Ishikawa (cell line): ENCODE measurements at regions not wholly inside any gene's neighbourhood (a gene's known extent, or its start where the extent isn't known, plus 50 kb on each side); places are given as distances from the start of the nearest gene placed in this dataset.

Source experiments
- CEBPB ChIP-seq: IDR thresholded peaks from 2 replicates; pipeline ENCODE4 v1.6.1; 2012
- CREB1 ChIP-seq: IDR thresholded peaks from 2 replicates; pipeline ENCODE4 v1.6.1; 2012; ENCODE audit warnings: low read depth
- EGR1 ChIP-seq: IDR thresholded peaks from 2 replicates; pipeline ENCODE4 v1.6.1; 2012
- EP300 ChIP-seq: IDR thresholded peaks from 2 replicates; pipeline ENCODE4 v1.6.1; 2012; ENCODE audit warnings: borderline replicate concordance
- FOXM1 ChIP-seq: IDR thresholded peaks from 2 replicates; pipeline ENCODE4 v1.6.1; 2012; ENCODE audit warnings: low read depth, borderline replicate concordance
- NFIC ChIP-seq: IDR thresholded peaks from 2 replicates; pipeline ENCODE4 v1.6.1; 2012
- RAD21 ChIP-seq: IDR thresholded peaks from 2 replicates; pipeline ENCODE4 v1.6.1; 2012; ENCODE audit warnings: low read depth
- TAF1 ChIP-seq: IDR thresholded peaks from 2 replicates; pipeline ENCODE4 v1.6.1; 2012; ENCODE audit warnings: low read depth, mild to moderate bottlenecking
- TCF12 ChIP-seq: IDR thresholded peaks from 2 replicates; pipeline ENCODE4 v1.6.1; 2012; ENCODE audit warnings: low read depth
- TEAD4 ChIP-seq: IDR thresholded peaks from 2 replicates; pipeline ENCODE4 v1.6.1; 2012
- YY1 ChIP-seq: IDR thresholded peaks from 2 replicates; pipeline ENCODE4 v1.6.1; 2012; ENCODE audit warnings: low read depth
- ZBTB7A ChIP-seq: IDR thresholded peaks from 2 replicates; pipeline ENCODE4 v1.6.1; 2012; ENCODE audit warnings: low read depth
- TF ChIP-seq, protein P1 (sequence below): IDR thresholded peaks from 2 replicates; pipeline ENCODE4 v1.6.1; 2012
- TF ChIP-seq, protein P2 (sequence below): IDR thresholded peaks from 2 replicates; pipeline ENCODE4 v1.6.1; 2012
- TF ChIP-seq, protein P3 (sequence below): IDR thresholded peaks from 2 replicates; pipeline ENCODE4 v1.6.1; 2012; ENCODE audit warnings: low read depth, mild to moderate bottlenecking

DNA sequence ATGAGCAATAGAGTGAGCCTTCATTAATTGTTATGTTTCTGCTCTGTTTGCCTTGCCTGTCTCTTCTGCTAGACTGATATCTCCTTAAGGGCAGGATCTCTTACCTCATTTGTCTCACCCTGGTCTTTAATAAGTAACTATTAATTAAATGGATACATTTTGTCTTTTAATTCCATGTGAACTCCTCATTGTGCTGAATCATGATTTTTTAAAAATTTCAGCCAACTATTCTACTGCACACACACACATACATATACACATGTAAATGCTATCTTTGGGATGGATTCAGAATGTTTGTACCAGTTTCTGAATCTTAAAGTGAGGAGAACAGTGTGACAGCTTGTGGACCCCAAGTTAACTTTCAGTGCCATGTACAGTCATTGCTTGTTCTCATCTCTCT, 731.1 kb upstream of the MAP3K7 start:
- no peak for TF ChIP-seq CREB1
- no peak for TF ChIP-seq TEAD4
- no peak for TF ChIP-seq YY1
- no peak for TF ChIP-seq RAD21
- no peak for TF ChIP-seq EGR1
- TF ChIP-seq, protein P1, sequence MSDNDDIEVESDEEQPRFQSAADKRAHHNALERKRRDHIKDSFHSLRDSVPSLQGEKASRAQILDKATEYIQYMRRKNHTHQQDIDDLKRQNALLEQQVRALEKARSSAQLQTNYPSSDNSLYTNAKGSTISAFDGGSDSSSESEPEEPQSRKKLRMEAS = no peak
- TF ChIP-seq, protein P2, sequence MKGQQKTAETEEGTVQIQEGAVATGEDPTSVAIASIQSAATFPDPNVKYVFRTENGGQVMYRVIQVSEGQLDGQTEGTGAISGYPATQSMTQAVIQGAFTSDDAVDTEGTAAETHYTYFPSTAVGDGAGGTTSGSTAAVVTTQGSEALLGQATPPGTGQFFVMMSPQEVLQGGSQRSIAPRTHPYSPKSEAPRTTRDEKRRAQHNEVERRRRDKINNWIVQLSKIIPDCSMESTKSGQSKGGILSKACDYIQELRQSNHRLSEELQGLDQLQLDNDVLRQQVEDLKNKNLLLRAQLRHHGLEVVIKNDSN = no peak
- TF ChIP-seq, protein P3, sequence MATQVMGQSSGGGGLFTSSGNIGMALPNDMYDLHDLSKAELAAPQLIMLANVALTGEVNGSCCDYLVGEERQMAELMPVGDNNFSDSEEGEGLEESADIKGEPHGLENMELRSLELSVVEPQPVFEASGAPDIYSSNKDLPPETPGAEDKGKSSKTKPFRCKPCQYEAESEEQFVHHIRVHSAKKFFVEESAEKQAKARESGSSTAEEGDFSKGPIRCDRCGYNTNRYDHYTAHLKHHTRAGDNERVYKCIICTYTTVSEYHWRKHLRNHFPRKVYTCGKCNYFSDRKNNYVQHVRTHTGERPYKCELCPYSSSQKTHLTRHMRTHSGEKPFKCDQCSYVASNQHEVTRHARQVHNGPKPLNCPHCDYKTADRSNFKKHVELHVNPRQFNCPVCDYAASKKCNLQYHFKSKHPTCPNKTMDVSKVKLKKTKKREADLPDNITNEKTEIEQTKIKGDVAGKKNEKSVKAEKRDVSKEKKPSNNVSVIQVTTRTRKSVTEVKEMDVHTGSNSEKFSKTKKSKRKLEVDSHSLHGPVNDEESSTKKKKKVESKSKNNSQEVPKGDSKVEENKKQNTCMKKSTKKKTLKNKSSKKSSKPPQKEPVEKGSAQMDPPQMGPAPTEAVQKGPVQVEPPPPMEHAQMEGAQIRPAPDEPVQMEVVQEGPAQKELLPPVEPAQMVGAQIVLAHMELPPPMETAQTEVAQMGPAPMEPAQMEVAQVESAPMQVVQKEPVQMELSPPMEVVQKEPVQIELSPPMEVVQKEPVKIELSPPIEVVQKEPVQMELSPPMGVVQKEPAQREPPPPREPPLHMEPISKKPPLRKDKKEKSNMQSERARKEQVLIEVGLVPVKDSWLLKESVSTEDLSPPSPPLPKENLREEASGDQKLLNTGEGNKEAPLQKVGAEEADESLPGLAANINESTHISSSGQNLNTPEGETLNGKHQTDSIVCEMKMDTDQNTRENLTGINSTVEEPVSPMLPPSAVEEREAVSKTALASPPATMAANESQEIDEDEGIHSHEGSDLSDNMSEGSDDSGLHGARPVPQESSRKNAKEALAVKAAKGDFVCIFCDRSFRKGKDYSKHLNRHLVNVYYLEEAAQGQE = no peak
- no peak for TF ChIP-seq FOXM1
- no peak for TF ChIP-seq EP300
- no peak for TF ChIP-seq TCF12
- TF ChIP-seq TAF1 = no peak
- TF ChIP-seq CEBPB = no peak
- TF ChIP-seq NFIC = no peak

DNA sequence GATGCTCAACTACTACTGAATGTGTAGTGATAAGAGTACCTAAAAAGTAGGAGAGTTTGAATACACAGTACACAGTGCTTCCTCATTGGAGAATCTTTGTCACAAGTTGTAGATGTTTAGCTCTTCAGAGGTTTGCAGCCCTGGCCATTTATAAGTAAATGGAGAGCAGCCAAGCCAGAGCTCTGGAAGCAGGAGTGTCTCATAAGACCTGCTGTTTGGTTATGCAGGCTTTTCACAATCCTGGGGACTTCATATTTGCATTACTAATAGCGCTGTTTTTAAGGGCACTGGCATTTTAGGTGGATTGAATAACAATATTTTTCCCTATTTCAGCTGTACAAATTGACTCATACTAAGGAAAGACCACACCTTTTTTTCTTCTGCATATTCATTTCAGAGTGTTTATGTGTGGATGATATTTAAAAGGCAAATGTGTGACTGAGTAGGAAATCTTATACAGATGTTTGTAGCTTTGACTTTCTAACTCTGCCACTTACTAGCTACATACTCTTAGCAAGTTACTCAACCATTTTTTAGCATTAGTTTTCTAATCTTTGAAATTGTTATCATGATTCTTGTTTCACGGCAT, 730.5 kb upstream of the MAP3K7 start:
- no peak for TF ChIP-seq FOXM1
- no peak for TF ChIP-seq ZBTB7A
- TF ChIP-seq TAF1 = no peak
- no peak for TF ChIP-seq EGR1
- no peak for TF ChIP-seq RAD21
- TF ChIP-seq YY1 = no peak
- TF ChIP-seq, protein P3 = no peak
- TF ChIP-seq CREB1 = no peak
- TF ChIP-seq TCF12 = no peak
- TF ChIP-seq, protein P1 = no peak
- TF ChIP-seq, protein P2 = no peak
- TF ChIP-seq NFIC = no peak

DNA sequence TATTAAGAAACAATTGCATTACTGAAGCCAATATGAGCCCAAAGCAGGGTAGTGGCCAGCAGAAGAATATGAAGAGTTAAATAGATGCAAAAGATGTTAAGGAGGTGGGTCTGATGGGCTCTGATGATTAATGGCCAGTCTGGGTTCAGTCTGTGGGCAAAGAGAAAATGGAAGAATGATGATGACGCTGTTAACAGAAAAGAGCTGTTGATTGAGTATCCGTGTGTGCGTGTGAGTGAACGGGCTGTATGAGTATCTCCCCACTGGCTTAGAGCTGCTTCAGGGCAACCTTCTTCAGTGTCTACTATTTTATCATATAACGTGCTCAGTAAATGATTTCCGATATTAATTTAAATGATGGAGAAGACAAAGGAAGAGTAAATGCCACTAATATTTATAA, 723.3 kb upstream of the MAP3K7 start:
- TF ChIP-seq TEAD4 = no peak
- no peak for TF ChIP-seq RAD21
- no peak for TF ChIP-seq EGR1
- TF ChIP-seq FOXM1 = no peak
- TF ChIP-seq EP300 = no peak

DNA sequence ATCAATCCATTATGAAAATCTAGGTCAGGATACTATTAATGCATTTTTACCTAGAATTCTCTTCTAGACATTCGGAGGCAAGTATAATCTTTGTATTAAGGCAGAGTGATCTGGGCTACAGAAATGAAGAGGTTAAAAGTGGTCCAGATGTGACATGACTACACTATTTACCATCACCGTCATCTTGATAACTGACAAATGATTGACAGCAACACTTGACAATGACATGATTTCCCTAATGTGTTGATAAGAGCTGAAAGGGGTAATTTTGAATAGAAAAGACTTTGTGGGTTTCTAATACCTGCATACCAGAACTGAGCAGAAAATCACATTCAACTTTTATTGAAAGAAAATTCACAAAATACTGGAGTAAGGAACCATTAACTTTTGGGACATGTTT, 718.9 kb upstream of the MAP3K7 start:
- TF ChIP-seq TEAD4 = no peak
- TF ChIP-seq ZBTB7A = no peak
- no peak for TF ChIP-seq CEBPB
- TF ChIP-seq TAF1 = no peak
- TF ChIP-seq NFIC = no peak
- TF ChIP-seq TCF12 = no peak
- TF ChIP-seq RAD21 = no peak
- TF ChIP-seq, protein P3 = no peak
- TF ChIP-seq CREB1 = no peak
- TF ChIP-seq FOXM1 = no peak
- TF ChIP-seq EP300 = no peak
- no peak for TF ChIP-seq EGR1
- TF ChIP-seq, protein P2 = no peak
- TF ChIP-seq YY1 = no peak
- TF ChIP-seq, protein P1 = no peak
